GM12878 (cell line): ENCODE measurements at regions not wholly inside any gene's neighbourhood (a gene's known extent, or its start where the extent isn't known, plus 50 kb on each side); places are given as distances from the start of the nearest gene placed in this dataset.

Source experiments
- ATAC-seq: fragments of 200-7000 bp; cut with Tn5 transposase; 3 replicates; pipeline ENCODE4 v1.9.1; 2020; ENCODE audit warnings: mild to moderate bottlenecking, moderate library complexity
- BruUV-seq: library from RNA; stranded (reverse); fragments of 400-500 nt; replicated peaks from 2 replicates; lab custom pipeline; 2021; lab: Mats Ljungman, UMichigan
- CTCF ChIA-PET: fragments of 300-600 bp; sonication (Branson Sonifier 250); formaldehyde crosslinking; extraction: SDS; loops from one replicate; lab custom pipeline; 2021; ENCODE audit warnings: inconsistent platforms; lab: Yijun Ruan, JAX
- POLR2A ChIA-PET: fragments of 350-600 bp; formaldehyde crosslinking; extraction: SDS; loops from one replicate; lab custom pipeline; 2021; ENCODE audit warnings: inconsistent platforms; lab: Charles Lee
- RAD21 ChIA-PET: fragments of 300-600 bp; sonication (Branson Sonifier 250); formaldehyde crosslinking; loops from one replicate; lab custom pipeline; 2023; ENCODE audit warnings: antibody characterized with exemption; ENCODE audit not compliant: unreplicated experiment; lab: Charles Lee
- SMC1A ChIA-PET: fragments of 300-600 bp; sonication (Branson Sonifier 250); formaldehyde crosslinking; loops from one replicate; lab custom pipeline; 2023; ENCODE audit not compliant: unreplicated experiment, uncharacterized antibody; lab: Charles Lee
- DNase-seq: peaks from one replicate; pipeline ENCODE4 v3.0.0-alpha.2; 2011; ENCODE audit warnings: low read depth, low spot score
- FAIRE-seq: peaks from 3 replicates; lab custom pipeline; 2011; peaks lifted over from hg19 to GRCh38; lab: Jason Lieb, UNC
- H2AFZ ChIP-seq: 2 replicates; pipeline ENCODE4 v1.6.0; 2011; ENCODE audit warnings: low read depth, low read length, control low read depth; ENCODE audit not compliant: control insufficient read depth
- H3K27ac ChIP-seq: 2 replicates; pipeline ENCODE4 v1.5.1; 2011; ENCODE audit warnings: control low read depth; ENCODE audit not compliant: control insufficient read depth, insufficient read depth
- H3K27me3 ChIP-seq, 2 experiments: replicated peaks in 1 of 2; 2 replicates each; pipeline versions ENCODE4 v1.6.0 to v1.6.1; 2011; ENCODE audit warnings: low read length in 1 of 2; ENCODE audit not compliant: control insufficient read depth in 2 of 2, insufficient read depth in 2 of 2
- H3K36me3 ChIP-seq, 2 experiments: 2 replicates each; pipeline ENCODE4 v1.5.1; 2011; ENCODE audit warnings: low read length in 1 of 2; ENCODE audit not compliant: control insufficient read depth in 2 of 2, insufficient read depth in 2 of 2
- H3K4me1 ChIP-seq: 2 replicates; pipeline ENCODE4 v1.6.1; 2011; ENCODE audit warnings: mild to moderate bottlenecking, low read length, moderate library complexity, mixed read lengths; ENCODE audit not compliant: control insufficient read depth, insufficient read depth
- H3K4me2 ChIP-seq: 2 replicates; pipeline ENCODE4 v1.6.0; 2011; ENCODE audit warnings: control low read depth; ENCODE audit not compliant: control insufficient read depth, insufficient read depth
- H3K4me3 ChIP-seq: fragments of 200-600 bp; sonication (generic); 2 replicates; pipeline ENCODE4 v1.5.1; 2016
- H3K79me2 ChIP-seq: 2 replicates; pipeline ENCODE4 v1.6.0; 2011; ENCODE audit warnings: low read length; ENCODE audit not compliant: control insufficient read depth, insufficient read depth
- H3K9ac ChIP-seq: 2 replicates; pipeline ENCODE4 v1.8.0; 2011; ENCODE audit warnings: low read length, control low read depth, mixed read lengths; ENCODE audit not compliant: control insufficient read depth, insufficient read depth
- H3K9me3 ChIP-seq: replicated peaks from 3 replicates; pipeline ENCODE4 v1.5.1; 2011; ENCODE audit warnings: mild to moderate bottlenecking, low read length; ENCODE audit not compliant: control insufficient read depth, insufficient read depth
- H4K20me1 ChIP-seq: 2 replicates; pipeline ENCODE4 v1.6.0; 2011; ENCODE audit not compliant: control insufficient read depth, insufficient read depth
- CEBPB ChIP-seq, 2 experiments: fragments of 150-350 bp in 1 of 2; IDR thresholded peaks; 2 replicates each; pipeline ENCODE4 v1.6.1; 2012 to 2014; ENCODE audit warnings: low read depth in 2 of 2, low read length in 2 of 2, borderline replicate concordance in 1 of 2, inconsistent platforms in 1 of 2
- CREB1 ChIP-seq: IDR thresholded peaks from 2 replicates; pipeline ENCODE4 v1.6.1; 2012; ENCODE audit warnings: low read depth, mild to moderate bottlenecking, inconsistent platforms
- EZH2 ChIP-seq: IDR thresholded peaks from 2 replicates; pipeline ENCODE4 v1.6.1; 2012; ENCODE audit warnings: low read depth, mild to moderate bottlenecking, control low read depth, inconsistent platforms, low read length, borderline replicate concordance; ENCODE audit not compliant: control insufficient read depth
- MXI1 ChIP-seq: fragments of 150-350 bp; IDR thresholded peaks from 2 replicates; pipeline ENCODE4 v1.6.1; 2011; ENCODE audit warnings: low read depth, mild to moderate bottlenecking, inconsistent platforms, low read length, improper control_type of control experiment
- MYC ChIP-seq: IDR thresholded peaks from 2 replicates; pipeline ENCODE4 v1.6.1; 2011; ENCODE audit warnings: mild to moderate bottlenecking, low read length, moderate library complexity, inconsistent platforms; ENCODE audit not compliant: insufficient read depth, insufficient replicate concordance, insufficient read length, severe bottlenecking
- NR2C2 ChIP-seq: IDR thresholded peaks from 2 replicates; pipeline ENCODE4 v1.6.1; 2011; ENCODE audit warnings: borderline replicate concordance, low read depth; ENCODE audit not compliant: control insufficient read depth, insufficient read length
- POLR2AphosphoS2 ChIP-seq: IDR thresholded peaks from 2 replicates; pipeline ENCODE4 v1.6.1; 2011; ENCODE audit warnings: low read depth, mild to moderate bottlenecking, low read length, improper control_type of control experiment, moderate library complexity
- RB1 ChIP-seq: fragments of 450-650 bp; formaldehyde crosslinking; IDR thresholded peaks from 2 replicates; pipeline ENCODE4 v1.6.1; 2017; ENCODE audit warnings: mild to moderate bottlenecking, borderline replicate concordance
- RELB ChIP-seq: fragments of 450-650 bp; IDR thresholded peaks from 2 replicates; pipeline ENCODE4 v1.6.1; 2017; ENCODE audit warnings: low read depth, mild to moderate bottlenecking, moderate library complexity
- SREBF1 ChIP-seq: IDR thresholded peaks from 2 replicates; pipeline ENCODE4 v1.6.1; 2012; ENCODE audit warnings: mild to moderate bottlenecking, low read length
- SUZ12 ChIP-seq: fragments of 200-600 bp; sonication (generic); IDR thresholded peaks from one replicate; pipeline ENCODE4 v1.6.1; 2018; ENCODE audit warnings: antibody characterized with exemption, mild to moderate bottlenecking; ENCODE audit not compliant: unreplicated experiment
- YBX1 ChIP-seq: fragments of 450-650 bp; IDR thresholded peaks from 2 replicates; pipeline ENCODE4 v1.6.1; 2016; ENCODE audit warnings: antibody characterized with exemption
- WGBS: methylation state at CpG from one replicate; pipeline ENCODE4 v1.1.6; 2016; ENCODE audit warnings: low lambda C conversion rate; ENCODE audit not compliant: insufficient replicate concordance, insufficient coverage; ENCODE audit errors: missing lambda C conversion rate; 5-methylcytosine and 5-hydroxymethylcytosine counted together
- in situ Hi-C: fragments of 300-500 bp; cut with MboI; formaldehyde crosslinking; loops from 9 replicates; pipeline ENCODE4 v1.14.3; 2018; ENCODE audit warnings: mixed read lengths
- intact Hi-C: fragments of 100-400 bp; cut with micrococcal nuclease; formaldehyde crosslinking; loops from one replicate; pipeline ENCODE4 v1.14.2; 2022; ENCODE audit not compliant: unreplicated experiment
- TF ChIP-seq, protein P1 (sequence below): IDR thresholded peaks from 2 replicates; pipeline ENCODE4 v1.6.1; 2011; ENCODE audit warnings: low read depth, low read length, improper control_type of control experiment, borderline replicate concordance
- TF ChIP-seq, protein P2 (sequence below): fragments of 450-650 bp; IDR thresholded peaks from 2 replicates; pipeline ENCODE4 v1.6.1; 2017; ENCODE audit warnings: mild to moderate bottlenecking

DNA sequence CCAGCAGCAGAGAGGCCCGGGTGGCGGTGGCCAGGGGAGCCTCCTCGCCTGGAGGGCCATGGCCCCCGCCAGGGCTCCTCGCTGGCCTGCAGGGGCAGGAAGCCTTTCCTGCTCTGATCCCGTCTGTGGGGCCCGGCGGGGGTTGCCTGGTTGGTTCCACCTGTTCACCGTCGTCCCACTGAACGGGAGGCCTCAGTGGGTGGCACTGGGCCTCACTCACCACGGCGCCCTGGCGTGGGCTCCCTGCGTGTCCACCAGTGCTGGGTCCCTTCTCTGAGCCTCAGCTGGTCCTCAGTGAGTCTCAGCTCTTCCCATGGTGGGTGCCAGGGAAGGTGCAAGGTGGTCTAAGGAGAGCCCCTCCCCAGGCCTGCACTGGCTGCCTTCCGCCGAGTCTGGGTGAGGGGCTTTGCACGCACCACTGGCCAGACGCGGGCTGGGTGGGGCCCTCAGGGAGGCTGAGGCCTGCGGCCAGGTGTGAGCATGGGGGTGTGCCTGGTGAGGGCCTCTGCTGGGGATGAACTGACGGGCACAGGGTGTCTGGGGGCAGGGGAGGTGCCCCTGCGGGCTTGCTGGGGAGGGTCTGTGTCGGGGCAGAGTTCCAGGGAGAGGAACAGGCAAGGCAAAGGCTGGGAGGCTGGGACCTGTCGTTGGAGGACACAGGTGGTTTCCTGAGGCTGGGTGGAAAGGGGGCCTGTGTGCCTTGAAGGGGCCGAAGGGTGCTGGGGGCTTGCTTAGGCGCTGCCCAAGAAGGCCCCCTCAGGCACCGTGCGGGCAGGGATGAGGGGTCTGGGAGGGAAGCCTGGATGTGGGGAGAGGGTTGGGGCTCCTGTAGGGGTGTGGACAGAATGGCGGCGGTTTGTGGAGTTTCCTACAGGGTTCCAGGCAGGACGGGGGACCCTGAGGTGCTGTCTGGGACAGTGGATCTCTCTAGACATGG lies 339.8 kb downstream of the TMEM121 start:
- ChIA-PET CTCF (no interaction called here), SMC1A (no interaction called here), POLR2A (no interaction called here), RAD21 (no interaction called here)
- in situ Hi-C loops (loop anchor here (25.0 kb wide), 1 partner anchor 671 kb away; no protein-coding TSS in a partner anchor), intact Hi-C loops (no loop called here)
- Histone ChIP-seq H4K20me1 (no peaks in the 10 kb centered on the region), H3K4me1 (no peaks in the 10 kb centered on the region), H3K9ac (no peak overlapping the region), H3K4me3 (no peak overlapping the region), H3K79me2 (peaks cover 33% of the 10 kb centered on the region), H2AFZ (no peak overlapping the region), H3K4me2 (no peak overlapping the region), H3K27ac (no peak overlapping the region), H3K9me3 (no peaks in the 10 kb centered on the region), H3K27me3 (no peaks in the 10 kb centered on the region), H3K36me3 (no peaks in the 10 kb centered on the region; a peak in 3 of 4 replicates)
- WGBS, result no CpG with 5 or more reads among the region's 32 CpGs
- ATAC-seq (no peak), FAIRE-seq (no peak), DNase-seq (no peak)
- no TSS peak for BruUV-seq
- no peak for TF ChIP-seq YBX1
- TF ChIP-seq RB1, result no peak
- no peak for TF ChIP-seq SREBF1
- no peak for TF ChIP-seq EZH2
- no peak for TF ChIP-seq SUZ12
- TF ChIP-seq, protein P1, sequence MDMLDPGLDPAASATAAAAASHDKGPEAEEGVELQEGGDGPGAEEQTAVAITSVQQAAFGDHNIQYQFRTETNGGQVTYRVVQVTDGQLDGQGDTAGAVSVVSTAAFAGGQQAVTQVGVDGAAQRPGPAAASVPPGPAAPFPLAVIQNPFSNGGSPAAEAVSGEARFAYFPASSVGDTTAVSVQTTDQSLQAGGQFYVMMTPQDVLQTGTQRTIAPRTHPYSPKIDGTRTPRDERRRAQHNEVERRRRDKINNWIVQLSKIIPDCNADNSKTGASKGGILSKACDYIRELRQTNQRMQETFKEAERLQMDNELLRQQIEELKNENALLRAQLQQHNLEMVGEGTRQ, result no peak
- no peak for TF ChIP-seq CEBPB (IDR thresholded peaks at IDR 0.05; ENCODE audit: borderline replicate concordance in 1 of 2, low read depth in 2 of 2, low read length in 2 of 2)
- TF ChIP-seq MYC, result no peak
- TF ChIP-seq MXI1, result no peak
- TF ChIP-seq NR2C2, result no peak
- TF ChIP-seq RELB, result no peak
- no peak for TF ChIP-seq POLR2AphosphoS2
- TF ChIP-seq, protein P2, sequence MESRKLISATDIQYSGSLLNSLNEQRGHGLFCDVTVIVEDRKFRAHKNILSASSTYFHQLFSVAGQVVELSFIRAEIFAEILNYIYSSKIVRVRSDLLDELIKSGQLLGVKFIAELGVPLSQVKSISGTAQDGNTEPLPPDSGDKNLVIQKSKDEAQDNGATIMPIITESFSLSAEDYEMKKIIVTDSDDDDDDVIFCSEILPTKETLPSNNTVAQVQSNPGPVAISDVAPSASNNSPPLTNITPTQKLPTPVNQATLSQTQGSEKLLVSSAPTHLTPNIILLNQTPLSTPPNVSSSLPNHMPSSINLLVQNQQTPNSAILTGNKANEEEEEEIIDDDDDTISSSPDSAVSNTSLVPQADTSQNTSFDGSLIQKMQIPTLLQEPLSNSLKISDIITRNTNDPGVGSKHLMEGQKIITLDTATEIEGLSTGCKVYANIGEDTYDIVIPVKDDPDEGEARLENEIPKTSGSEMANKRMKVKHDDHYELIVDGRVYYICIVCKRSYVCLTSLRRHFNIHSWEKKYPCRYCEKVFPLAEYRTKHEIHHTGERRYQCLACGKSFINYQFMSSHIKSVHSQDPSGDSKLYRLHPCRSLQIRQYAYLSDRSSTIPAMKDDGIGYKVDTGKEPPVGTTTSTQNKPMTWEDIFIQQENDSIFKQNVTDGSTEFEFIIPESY, result no peak
- TF ChIP-seq CREB1, result no peak
